ENCODE measurements at regions not wholly inside any gene's neighbourhood (a gene's known extent, or its start where the extent isn't known, plus 50 kb on each side); places are given as distances from the start of the nearest gene placed in this dataset.

- no peak for DNase-seq
These were observed 49.9 kb upstream of the SHB start for GRCh38 chr9:38118862-38119438.

Data from NCI-H524 treated with DMSO at 0.1 percent for 48 hours (cell line).